Esophagus muscularis mucosa (tissue), 4 donors: ENCODE measurements at regions not wholly inside any gene's neighbourhood (a gene's known extent, or its start where the extent isn't known, plus 50 kb on each side); places are given as distances from the start of the nearest gene placed in this dataset.
A peak's percentile ranks its signal among the peaks of the same experiment; 100 is the strongest.

Experiments
- DNase-seq: peaks from one replicate; pipeline ENCODE4 v3.0.0-alpha.2; 2017; ENCODE audit errors: extremely low spot score
- H3K27ac ChIP-seq, 4 donors: fragments of 200-600 bp; sonication (generic); replicated peaks in 1 of 4; 1 replicate in 3 of 4; 2 replicates in 1 of 4; pipeline ENCODE4 v1.5.1; 2016 to 2019; ENCODE audit warnings: mild to moderate bottlenecking in 1 of 4
- H3K27me3 ChIP-seq, 4 donors: fragments of 200-600 bp; sonication (generic); one replicate each; pipeline versions ENCODE4 v1.5.1 to v1.6.0; 2016 to 2019
- H3K36me3 ChIP-seq, 4 donors: fragments of 200-600 bp; sonication (generic); one replicate each; pipeline ENCODE4 v1.5.1; 2016 to 2019
- H3K4me1 ChIP-seq, 4 donors: fragments of 200-600 bp; sonication (generic); one replicate each; pipeline ENCODE4 v1.5.1; 2016 to 2019
- H3K4me3 ChIP-seq, 4 donors: fragments of 200-600 bp; sonication (generic); 1 replicate in 2 of 4; 2 replicates in 2 of 4; pipeline ENCODE4 v1.5.1; 2016 to 2019; ENCODE audit warnings: mild to moderate bottlenecking in 4 of 4, moderate library complexity in 1 of 4
- H3K9me3 ChIP-seq, 4 donors: fragments of 200-600 bp; sonication (generic); 1 replicate in 3 of 4; 2 replicates in 1 of 4; pipeline ENCODE4 v1.5.1; 2016 to 2019
- CTCF ChIP-seq, 3 experiments: fragments of 200-600 bp in 2 of 3; fragments of 450-650 bp in 1 of 3; sonication (generic) in 2 of 3; IDR thresholded peaks; one replicate each; pipeline ENCODE4 v1.5.1; 2017 to 2019; ENCODE audit warnings: antibody characterized with exemption in 3 of 3, mild to moderate bottlenecking in 2 of 3, moderate library complexity in 1 of 3
- EP300 ChIP-seq: sonication (generic); formaldehyde crosslinking; IDR thresholded peaks from one replicate; pipeline ENCODE4 v1.6.1; 2017; ENCODE audit warnings: antibody characterized with exemption
- POLR2A ChIP-seq: fragments of 450-650 bp; IDR thresholded peaks from one replicate; pipeline ENCODE4 v1.6.1; 2017; ENCODE audit warnings: antibody characterized with exemption, moderate library complexity, mild to moderate bottlenecking, low read depth
- POLR2AphosphoS5 ChIP-seq, 2 donors: sonication (generic); formaldehyde crosslinking; IDR thresholded peaks; one replicate each; pipeline ENCODE4 v1.6.1; 2017; ENCODE audit warnings: antibody characterized with exemption in 2 of 2
- WGBS: methylation state at CpG from one replicate; pipeline ENCODE4 v1.1.5; 2018; 5-methylcytosine and 5-hydroxymethylcytosine counted together
- intact Hi-C: fragments of 100-400 bp; cut with DNase I; formaldehyde crosslinking; loops from one replicate; pipeline ENCODE4 v1.15.1; 2023

- Histone ChIP-seq H3K4me3 (no peak overlapping the region), H3K4me1 (peaks cover 0 to 39% (median 35%) of the 10 kb centered on the region in 4 donors), H3K27ac (no peak overlapping the region), H3K36me3 (no peaks in the 10 kb centered on the region), H3K27me3 (no peaks in the 10 kb centered on the region), H3K9me3 (no peaks in the 10 kb centered on the region)
- intact Hi-C loops: no loop called here
- no peak for DNase-seq
- TF ChIP-seq POLR2A (no peak), EP300 (no peak), CTCF (IDR thresholded peaks at IDR 0.05) (no peak), POLR2AphosphoS5 (IDR thresholded peaks at IDR 0.05) (no peak)
- whole genome bisulfite sequencing: 94% methylated on average over 5 of the region's 5 CpGs
Observed at GRCh38 chr11:122313581-122313980, 197.6 kb upstream of the BLID start.

- no peaks in the 10 kb centered on the region for H3K27me3 ChIP-seq
- intact Hi-C loops: no loop called here
- DNase-seq: no peak
- no peak overlapping the region for H3K4me3 ChIP-seq
- H3K27ac ChIP-seq: no peak overlapping the region
- no peaks in the 10 kb centered on the region for H3K9me3 ChIP-seq
- H3K36me3 ChIP-seq: no peaks in the 10 kb centered on the region
- no peak for TF ChIP-seq POLR2AphosphoS5 (IDR thresholded peaks at IDR 0.05)
- no peak for TF ChIP-seq POLR2A
- TF ChIP-seq CTCF (IDR thresholded peaks at IDR 0.05): no peak
- TF ChIP-seq EP300: no peak
- WGBS: 89% methylated on average over 5 of the region's 5 CpGs
- peaks cover 0 to 31% (median 26%) of the 10 kb centered on the region in 4 donors for H3K4me1 ChIP-seq
Observed at GRCh38 chr11:122311216-122311755, 195.3 kb upstream of the BLID start.

GRCh38 chr11:122310766-122311165 lies 194.8 kb upstream of the BLID start:
- intact Hi-C loops: no loop called here
- TF ChIP-seq EP300 (no peak), POLR2AphosphoS5 (IDR thresholded peaks at IDR 0.05) (no peak), POLR2A (no peak), CTCF (IDR thresholded peaks at IDR 0.05) (no peak)
- 67% methylated on average over 5 of the region's 5 CpGs for WGBS
- Histone ChIP-seq H3K4me1 (peaks cover 0 to 36% (median 30%) of the 10 kb centered on the region in 4 donors), H3K36me3 (no peaks in the 10 kb centered on the region), H3K27ac (no peak overlapping the region), H3K9me3 (no peaks in the 10 kb centered on the region), H3K27me3 (no peaks in the 10 kb centered on the region), H3K4me3 (no peak overlapping the region)
- DNase-seq: no peak

GRCh38 chr11:122309262-122309925 lies 193.4 kb upstream of the BLID start:
- H3K27ac ChIP-seq: peak overlapping the region in 2 of 4 donors; percentile 27 to 56

GRCh38 chr11:122308226-122308625 lies 192.2 kb upstream of the BLID start:
- TF ChIP-seq EP300 (no peak), POLR2A (no peak), POLR2AphosphoS5 (IDR thresholded peaks at IDR 0.05) (no peak), CTCF (IDR thresholded peaks at IDR 0.05) (no peak)
- DNase-seq: no peak
- no peaks in the 10 kb centered on the region for H3K36me3 ChIP-seq
- peak overlapping the region in 1 of 4 donors; percentile 40 for H3K4me3 ChIP-seq
- H3K27me3 ChIP-seq: no peaks in the 10 kb centered on the region
- peaks cover 0 to 46% (median 42%) of the 10 kb centered on the region in 4 donors for H3K4me1 ChIP-seq
- intact Hi-C loops: loop anchor here (10.0 kb wide), 1 partner anchor 203 kb away; no protein-coding TSS in a partner anchor
- H3K27ac ChIP-seq: peak overlapping the region in 1 of 4 donors; percentile 56
- 87% methylated on average over 4 of the region's 4 CpGs for WGBS
- no peaks in the 10 kb centered on the region for H3K9me3 ChIP-seq

More at GRCh38 chr11:122309262-122309925, 193.4 kb upstream of the BLID start:
- Histone ChIP-seq H3K4me3 (peak overlapping the region; percentile 19 to 40 (median 28)), H3K36me3 (no peaks in the 10 kb centered on the region), H3K9me3 (no peaks in the 10 kb centered on the region), H3K4me1 (peaks cover 0 to 46% (median 42%) of the 10 kb centered on the region in 4 donors), H3K27me3 (no peaks in the 10 kb centered on the region)
- TF ChIP-seq EP300 (no peak), POLR2AphosphoS5 (IDR thresholded peaks at IDR 0.05) (peak in 1 of 2 donors; percentile 21)
- WGBS: 62% methylated on average over 15 of the region's 17 CpGs
- no peak for DNase-seq
- intact Hi-C loops: loop anchor here (10.0 kb wide), 1 partner anchor 205 kb away; no protein-coding TSS in a partner anchor
